Tibial artery (tissue), 4 donors: ENCODE measurements at regions not wholly inside any gene's neighbourhood (a gene's known extent, or its start where the extent isn't known, plus 50 kb on each side); places are given as distances from the start of the nearest gene placed in this dataset.

ENCODE experiments used
- DNase-seq, 2 donors: peaks; one replicate each; pipeline ENCODE4 v3.0.0-alpha.2; 2019
- H3K27ac ChIP-seq, 2 donors: fragments of 200-600 bp; sonication (generic) in 1 of 2; 1 replicate in 1 of 2; 2 replicates in 1 of 2; pipeline ENCODE4 v1.5.1; 2018 to 2019; ENCODE audit warnings: mild to moderate bottlenecking in 1 of 2
- H3K27me3 ChIP-seq, 2 donors: fragments of 200-600 bp; sonication (generic) in 1 of 2; one replicate each; pipeline versions ENCODE4 v1.5.1 to v1.6.0; 2016 to 2019
- H3K36me3 ChIP-seq, 3 donors: fragments of 200-600 bp; sonication (generic) in 2 of 3; one replicate each; pipeline ENCODE4 v1.5.1; 2016 to 2019; ENCODE audit warnings: mild to moderate bottlenecking in 2 of 3
- H3K4me1 ChIP-seq, 4 donors: fragments of 200-600 bp; sonication (generic) in 2 of 4; 1 replicate in 3 of 4; 2 replicates in 1 of 4; pipeline ENCODE4 v1.5.1; 2016 to 2019
- H3K4me3 ChIP-seq, 2 donors: fragments of 200-600 bp; sonication (generic) in 1 of 2; 1 replicate in 1 of 2; 2 replicates in 1 of 2; pipeline ENCODE4 v1.5.1; 2018 to 2019; ENCODE audit warnings: mild to moderate bottlenecking in 2 of 2
- H3K9me3 ChIP-seq, 3 donors: fragments of 200-600 bp; sonication (generic) in 1 of 3; one replicate each; pipeline ENCODE4 v1.5.1; 2016 to 2019
- intact Hi-C: fragments of 100-400 bp; cut with DNase I; formaldehyde crosslinking; loops from one replicate; pipeline ENCODE4 v1.15.0; 2023; ENCODE audit warnings: low total_unique reads
- TF ChIP-seq, protein P1 (sequence below), 2 experiments: fragments of 200-600 bp in 1 of 2; fragments of 450-650 bp in 1 of 2; IDR thresholded peaks; one replicate each; pipeline ENCODE4 v1.5.1; 2017 to 2019; ENCODE audit warnings: antibody characterized with exemption in 2 of 2, mild to moderate bottlenecking in 1 of 2, moderate library complexity in 1 of 2

DNA sequence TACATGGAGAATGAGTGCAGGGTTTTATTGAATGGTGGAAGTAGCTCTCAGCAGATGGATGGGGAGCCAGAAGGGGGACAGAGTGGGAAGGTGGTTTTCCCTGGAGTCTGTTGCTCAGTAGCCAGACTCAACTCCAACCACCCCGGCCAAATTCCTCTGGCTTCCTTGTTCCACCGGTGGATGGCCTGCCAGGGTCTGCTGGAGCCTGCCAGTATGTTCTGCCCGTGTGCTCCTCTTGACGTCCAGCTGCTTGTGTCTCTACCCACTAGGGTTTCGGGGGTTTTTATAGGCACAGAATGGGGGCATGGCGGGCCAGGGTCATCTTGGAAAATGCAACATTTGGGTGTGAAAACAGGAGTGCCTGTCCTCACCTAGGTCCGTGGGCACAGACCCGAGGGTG lies 51.4 kb upstream of the KLF9 start:
- no peak for DNase-seq
- TF ChIP-seq, protein P1, sequence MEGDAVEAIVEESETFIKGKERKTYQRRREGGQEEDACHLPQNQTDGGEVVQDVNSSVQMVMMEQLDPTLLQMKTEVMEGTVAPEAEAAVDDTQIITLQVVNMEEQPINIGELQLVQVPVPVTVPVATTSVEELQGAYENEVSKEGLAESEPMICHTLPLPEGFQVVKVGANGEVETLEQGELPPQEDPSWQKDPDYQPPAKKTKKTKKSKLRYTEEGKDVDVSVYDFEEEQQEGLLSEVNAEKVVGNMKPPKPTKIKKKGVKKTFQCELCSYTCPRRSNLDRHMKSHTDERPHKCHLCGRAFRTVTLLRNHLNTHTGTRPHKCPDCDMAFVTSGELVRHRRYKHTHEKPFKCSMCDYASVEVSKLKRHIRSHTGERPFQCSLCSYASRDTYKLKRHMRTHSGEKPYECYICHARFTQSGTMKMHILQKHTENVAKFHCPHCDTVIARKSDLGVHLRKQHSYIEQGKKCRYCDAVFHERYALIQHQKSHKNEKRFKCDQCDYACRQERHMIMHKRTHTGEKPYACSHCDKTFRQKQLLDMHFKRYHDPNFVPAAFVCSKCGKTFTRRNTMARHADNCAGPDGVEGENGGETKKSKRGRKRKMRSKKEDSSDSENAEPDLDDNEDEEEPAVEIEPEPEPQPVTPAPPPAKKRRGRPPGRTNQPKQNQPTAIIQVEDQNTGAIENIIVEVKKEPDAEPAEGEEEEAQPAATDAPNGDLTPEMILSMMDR (IDR thresholded peaks at IDR 0.05) = no peak
- Histone ChIP-seq H3K27me3 (no peaks in the 10 kb centered on the region), H3K9me3 (no peaks in the 10 kb centered on the region), H3K36me3 (no peaks in the 10 kb centered on the region), H3K4me1 (peaks cover 0 to 19% (median 0%) of the 10 kb centered on the region in 4 donors), H3K27ac (no peak overlapping the region), H3K4me3 (no peak overlapping the region)
- intact Hi-C loops = no loop called here

DNA sequence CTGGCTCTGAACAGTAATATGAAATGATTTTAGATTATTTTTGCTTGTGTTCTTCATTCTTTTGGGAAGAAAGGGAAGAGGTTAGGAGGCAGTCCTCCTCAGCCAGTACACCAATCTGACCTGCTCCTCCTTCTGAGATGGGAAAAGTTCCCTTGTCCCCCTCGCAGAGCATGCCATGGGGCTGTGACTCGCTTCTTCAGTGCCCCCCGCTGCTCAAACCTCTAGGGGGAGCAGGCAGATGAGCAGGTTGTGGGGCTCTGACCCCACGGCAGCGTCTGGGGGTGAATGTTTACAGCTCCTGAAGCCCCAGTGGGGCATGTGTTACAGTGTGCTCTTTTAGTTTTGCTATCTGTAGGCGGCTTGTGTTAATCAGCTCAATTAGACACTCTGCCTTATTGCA lies 50.9 kb upstream of the KLF9 start:
- intact Hi-C loops = no loop called here
- TF ChIP-seq, protein P1 (IDR thresholded peaks at IDR 0.05) = no peak
- no peak for DNase-seq
- no peaks in the 10 kb centered on the region for H3K36me3 ChIP-seq
- no peaks in the 10 kb centered on the region for H3K9me3 ChIP-seq
- H3K4me1 ChIP-seq = peaks cover 0 to 14% (median 0%) of the 10 kb centered on the region in 4 donors
- H3K27me3 ChIP-seq = no peaks in the 10 kb centered on the region
- no peak overlapping the region for H3K27ac ChIP-seq
- no peak overlapping the region for H3K4me3 ChIP-seq
